Fibroblast of villous mesenchyme (primary cell): ENCODE measurements at regions not wholly inside any gene's neighbourhood (a gene's known extent, or its start where the extent isn't known, plus 50 kb on each side); places are given as distances from the start of the nearest gene placed in this dataset.

ENCODE experiments used
- DNase-seq: peaks from one replicate; pipeline ENCODE4 v3.0.0-alpha.2; 2010; ENCODE audit warnings: low read depth
- H3K4me3 ChIP-seq: 2 replicates; pipeline ENCODE4 v1.5.1; 2011; ENCODE audit warnings: low read depth, mild to moderate bottlenecking, low read length
- CTCF ChIP-seq: IDR thresholded peaks from 2 replicates; pipeline ENCODE4 v1.5.1; 2012; ENCODE audit warnings: low read depth, mild to moderate bottlenecking, low read length; ENCODE audit not compliant: insufficient read depth

GRCh38 chr6:139977887-139978332, 603.5 kb upstream of the CITED2 start:
- no peak overlapping the region for H3K4me3 ChIP-seq
- TF ChIP-seq CTCF, result no peak
- peak; percentile 91 for DNase-seq

DNA sequence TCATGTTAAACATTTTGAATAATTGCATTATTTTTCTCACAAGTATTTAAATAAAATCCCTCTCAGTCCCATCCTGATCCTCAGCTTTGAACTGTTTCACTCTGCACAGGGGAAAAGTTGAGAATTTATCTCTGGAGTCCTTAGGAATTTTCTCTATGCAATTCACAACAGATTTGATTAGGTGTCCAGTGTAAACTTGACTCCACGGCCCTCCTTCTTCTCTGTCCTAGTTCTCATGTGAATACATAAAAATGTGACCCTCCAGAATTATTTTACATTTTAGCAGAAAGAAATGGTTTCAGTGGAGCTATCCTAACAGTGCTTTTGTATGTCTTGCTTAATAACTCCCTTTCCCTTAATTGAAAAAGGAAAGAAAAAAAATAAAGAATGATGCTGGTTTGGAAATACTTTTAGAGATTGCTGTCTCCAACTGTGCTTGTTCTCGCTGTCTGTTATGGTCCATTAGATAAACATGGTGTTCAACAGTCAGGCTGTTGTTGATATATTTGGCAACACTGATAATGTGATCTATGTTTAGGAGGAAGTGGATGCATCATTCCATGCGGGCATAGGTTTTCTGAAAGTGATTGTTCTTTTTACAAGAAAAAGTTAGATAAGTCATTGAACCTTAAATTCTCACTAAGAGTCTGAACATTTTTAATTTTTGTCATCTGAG, 599.4 kb upstream of the CITED2 start:
- peak; percentile 97 for DNase-seq
- H3K4me3 ChIP-seq, result no peak overlapping the region
- TF ChIP-seq CTCF, result no peak

- no peak for DNase-seq
- no peak overlapping the region for H3K4me3 ChIP-seq
- no peak for TF ChIP-seq CTCF
Measured at GRCh38 chr6:139972116-139972515, 597.7 kb upstream of the CITED2 start.

- no peak for DNase-seq
- no peak for TF ChIP-seq CTCF
- H3K4me3 ChIP-seq, result no peak overlapping the region
Measured at GRCh38 chr6:139970591-139970991, 596.1 kb upstream of the CITED2 start.

- TF ChIP-seq CTCF, result no peak
- no peak overlapping the region for H3K4me3 ChIP-seq
- no peak for DNase-seq
Measured at GRCh38 chr6:139967497-139967896, 593.0 kb upstream of the CITED2 start.

- peak; percentile 71 for DNase-seq
- no peak for TF ChIP-seq CTCF
- H3K4me3 ChIP-seq, result no peak overlapping the region
Measured at GRCh38 chr6:139965393-139965792, 590.9 kb upstream of the CITED2 start.

- DNase-seq, result no peak
- no peak for TF ChIP-seq CTCF
- no peak overlapping the region for H3K4me3 ChIP-seq
Measured at GRCh38 chr6:139964737-139965136, 590.3 kb upstream of the CITED2 start.
